ENCODE measurements at regions not wholly inside any gene's neighbourhood (a gene's known extent, or its start where the extent isn't known, plus 50 kb on each side); places are given as distances from the start of the nearest gene placed in this dataset.

- no peak overlapping the region for H3K4me3 ChIP-seq (ENCODE audit: low read depth, low read length)
- no peak for DNase-seq (ENCODE audit: low read depth)
- TF ChIP-seq CTCF (IDR thresholded peaks at IDR 0.05; ENCODE audit: low read depth, low read length, missing control alignments): no peak
Observed at GRCh38 chr7:46672861-46673260, 751.8 kb upstream of the IGFBP3 start.

GRCh38 chr7:46671108-46671769, 750.2 kb upstream of the IGFBP3 start:
- no peak for DNase-seq (ENCODE audit: low read depth)
- H3K4me3 ChIP-seq (ENCODE audit: low read depth, low read length): no peak overlapping the region
- no peak for TF ChIP-seq CTCF (IDR thresholded peaks at IDR 0.05; ENCODE audit: low read depth, low read length, missing control alignments)

GRCh38 chr7:46669028-46669427, 748.0 kb upstream of the IGFBP3 start:
- no peak overlapping the region for H3K4me3 ChIP-seq (ENCODE audit: low read depth, low read length)
- no peak for TF ChIP-seq CTCF (IDR thresholded peaks at IDR 0.05; ENCODE audit: low read depth, low read length, missing control alignments)
- DNase-seq (ENCODE audit: low read depth): no peak

DNA sequence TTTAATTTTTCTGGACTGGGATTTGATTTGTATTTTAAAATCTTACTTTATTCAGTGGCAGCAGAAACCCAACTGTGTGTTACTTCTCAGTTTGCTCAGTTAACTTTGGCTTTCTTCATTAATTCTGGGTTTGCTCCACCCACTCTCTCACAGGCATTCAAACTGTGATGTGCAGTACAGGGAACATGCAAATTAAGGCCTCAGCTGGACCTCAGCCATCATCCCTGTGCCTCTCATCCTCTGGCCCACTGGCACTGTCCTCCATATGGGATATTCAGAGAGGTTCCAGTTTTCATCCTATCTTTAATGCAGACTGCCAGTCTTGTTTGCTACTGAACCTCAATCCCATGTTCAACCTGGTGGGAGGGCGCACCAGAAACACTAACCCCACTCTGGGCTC, 743.4 kb upstream of the IGFBP3 start:
- no peak for TF ChIP-seq CTCF (IDR thresholded peaks at IDR 0.05; ENCODE audit: low read depth, low read length, missing control alignments)
- DNase-seq (ENCODE audit: low read depth): no peak
- H3K4me3 ChIP-seq (ENCODE audit: low read depth, low read length): no peak overlapping the region

DNA sequence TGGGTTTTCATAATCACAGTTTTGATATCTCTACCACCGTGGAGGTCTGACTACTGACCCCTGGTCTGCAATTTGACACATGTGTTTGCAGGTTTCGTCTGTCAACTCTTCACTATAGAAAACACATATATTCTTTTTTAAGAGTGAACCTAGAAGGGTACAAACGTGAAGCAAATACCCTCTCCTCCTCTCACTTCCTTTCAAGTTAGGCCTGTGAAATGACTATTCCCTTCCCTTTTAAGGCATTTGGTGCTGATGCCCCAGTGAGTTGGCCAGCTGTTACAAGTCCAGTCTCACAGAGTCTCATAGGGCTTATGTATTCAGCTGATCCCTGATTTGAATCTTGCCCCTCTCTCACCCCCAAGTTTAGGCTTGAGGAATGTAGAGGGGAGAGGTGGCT, 742.0 kb upstream of the IGFBP3 start:
- TF ChIP-seq CTCF (IDR thresholded peaks at IDR 0.05; ENCODE audit: low read depth, low read length, missing control alignments): no peak
- no peak for DNase-seq (ENCODE audit: low read depth)
- no peak overlapping the region for H3K4me3 ChIP-seq (ENCODE audit: low read depth, low read length)

GRCh38 chr7:46661431-46661830, 740.4 kb upstream of the IGFBP3 start:
- TF ChIP-seq CTCF (IDR thresholded peaks at IDR 0.05; ENCODE audit: low read depth, low read length, missing control alignments): no peak
- H3K4me3 ChIP-seq (ENCODE audit: low read depth, low read length): no peak overlapping the region
- no peak for DNase-seq (ENCODE audit: low read depth)

DNA sequence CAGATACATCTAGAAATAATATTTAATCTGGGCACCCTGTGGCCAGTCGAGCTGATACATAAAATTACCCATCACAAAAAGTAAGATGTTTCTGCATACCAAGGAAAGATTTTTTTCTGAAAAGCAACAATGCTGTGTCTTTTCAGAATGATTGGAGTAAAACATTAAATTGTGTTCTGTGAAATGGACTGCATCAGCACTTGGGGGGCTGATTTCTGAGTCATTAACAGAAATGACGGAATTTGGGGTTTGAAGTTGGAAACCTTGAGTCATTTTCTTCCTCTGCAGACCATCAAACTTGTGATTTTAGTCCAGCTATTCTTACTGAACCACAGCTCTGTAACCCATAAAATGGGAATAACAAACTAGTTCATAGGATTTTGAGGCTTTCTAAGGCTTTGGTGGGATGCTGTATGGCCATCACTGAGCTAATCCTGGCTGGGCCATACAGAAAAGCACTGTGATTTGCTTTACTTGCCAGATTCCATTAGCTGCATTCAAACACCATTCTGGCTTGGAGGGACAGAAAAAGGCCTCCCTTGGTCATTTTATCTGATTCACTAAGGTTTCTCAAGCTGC, 739.4 kb upstream of the IGFBP3 start:
- no peak for DNase-seq (ENCODE audit: low read depth)
- TF ChIP-seq CTCF (IDR thresholded peaks at IDR 0.05; ENCODE audit: low read depth, low read length, missing control alignments): no peak
- H3K4me3 ChIP-seq (ENCODE audit: low read depth, low read length): no peak overlapping the region
